Islet of Langerhans (tissue), 1 donor: ENCODE measurements at regions not wholly inside any gene's neighbourhood (a gene's known extent, or its start where the extent isn't known, plus 50 kb on each side); places are given as distances from the start of the nearest gene placed in this dataset.

Experiments
- FAIRE-seq: peaks from one replicate; lab custom pipeline; 2011; peaks lifted over from hg19 to GRCh38; lab: Jason Lieb, UNC

GRCh38 chr4:111602848-111603247, 542.4 kb upstream of the FAM241A start:
- no peak for FAIRE-seq

GRCh38 chr4:111605111-111605510, 540.1 kb upstream of the FAM241A start:
- FAIRE-seq, result no peak

GRCh38 chr4:111610681-111611080, 534.6 kb upstream of the FAM241A start:
- no peak for FAIRE-seq

GRCh38 chr4:111618908-111619307, 526.3 kb upstream of the FAM241A start:
- no peak for FAIRE-seq

- no peak for FAIRE-seq
These were observed 516.8 kb upstream of the FAM241A start for GRCh38 chr4:111628437-111628836.

- FAIRE-seq, result peak; percentile 73
These were observed 514.5 kb upstream of the FAM241A start for GRCh38 chr4:111630705-111631104.

- peak; percentile 36 for FAIRE-seq
These were observed 513.8 kb upstream of the FAM241A start for GRCh38 chr4:111631215-111631999.

- no peak for FAIRE-seq
These were observed 512.6 kb upstream of the FAM241A start for GRCh38 chr4:111632641-111633151.

GRCh38 chr4:111633663-111634266, 511.5 kb upstream of the FAM241A start:
- no peak for FAIRE-seq

- no peak for FAIRE-seq
These were observed 509.6 kb upstream of the FAM241A start for GRCh38 chr4:111635646-111636045.

GRCh38 chr4:111636961-111637585, 508.2 kb upstream of the FAM241A start:
- no peak for FAIRE-seq

- FAIRE-seq, result no peak
These were observed 506.0 kb upstream of the FAM241A start for GRCh38 chr4:111639120-111639690.

GRCh38 chr4:111639876-111640275, 505.4 kb upstream of the FAM241A start:
- no peak for FAIRE-seq

- FAIRE-seq, result peak; percentile 92
These were observed 503.3 kb upstream of the FAM241A start for GRCh38 chr4:111641813-111642579.

- FAIRE-seq, result no peak
These were observed 497.2 kb upstream of the FAM241A start for GRCh38 chr4:111648056-111648455.

GRCh38 chr4:111649308-111649707, 495.9 kb upstream of the FAM241A start:
- no peak for FAIRE-seq

- FAIRE-seq, result no peak
These were observed 495.1 kb upstream of the FAM241A start for GRCh38 chr4:111650146-111650545.

- FAIRE-seq, result no peak
These were observed 494.6 kb upstream of the FAM241A start for GRCh38 chr4:111650674-111651086.

GRCh38 chr4:111652236-111652635, 493.0 kb upstream of the FAM241A start:
- no peak for FAIRE-seq

- FAIRE-seq, result no peak
These were observed 492.3 kb upstream of the FAM241A start for GRCh38 chr4:111652986-111653385.

- FAIRE-seq, result no peak
These were observed 482.8 kb upstream of the FAM241A start for GRCh38 chr4:111662496-111662895.

GRCh38 chr4:111664308-111664945, 480.8 kb upstream of the FAM241A start:
- FAIRE-seq, result no peak
